GM21717 (cell line): ENCODE measurements at regions not wholly inside any gene's neighbourhood (a gene's known extent, or its start where the extent isn't known, plus 50 kb on each side); places are given as distances from the start of the nearest gene placed in this dataset.

Experiments
- ATAC-seq: cut with Tn5 transposase; IDR thresholded peaks from one replicate; pipeline ENCODE4 v1.9.1; 2021; ENCODE audit warnings: mild to moderate bottlenecking, moderate library complexity; ENCODE audit not compliant: unreplicated experiment

DNA sequence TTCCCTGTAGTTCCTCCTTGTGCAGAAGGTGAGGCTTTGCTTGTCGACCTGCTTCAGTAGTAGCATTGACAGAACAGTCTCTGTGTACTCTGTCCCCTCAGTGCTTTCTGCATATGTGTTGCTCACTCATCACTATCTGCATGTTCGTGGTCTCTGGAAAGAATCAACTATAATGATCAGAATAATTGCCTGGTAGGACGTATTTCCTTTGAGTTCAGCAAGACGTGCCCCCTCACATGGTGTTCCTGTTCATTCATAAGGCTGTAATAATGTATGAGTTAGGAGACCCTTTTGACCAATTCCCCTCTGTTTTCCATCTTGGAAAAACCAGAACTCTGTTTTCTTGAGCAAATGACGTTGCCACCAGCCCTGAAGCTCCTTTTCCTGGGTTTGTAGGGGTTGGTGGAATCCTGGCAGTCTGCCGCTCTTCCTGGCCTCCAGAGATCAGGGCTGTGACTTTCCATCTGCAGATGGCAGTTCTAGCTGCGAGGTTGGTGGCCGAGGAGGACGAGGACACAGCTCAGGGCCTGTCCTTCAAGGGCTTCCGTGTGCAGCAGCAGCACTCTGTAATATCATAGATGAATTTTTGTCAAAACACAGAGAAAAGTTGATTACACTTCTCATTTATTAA, 61.9 kb downstream of the EXOSC2 start:
- ATAC-seq, result no peak

DNA sequence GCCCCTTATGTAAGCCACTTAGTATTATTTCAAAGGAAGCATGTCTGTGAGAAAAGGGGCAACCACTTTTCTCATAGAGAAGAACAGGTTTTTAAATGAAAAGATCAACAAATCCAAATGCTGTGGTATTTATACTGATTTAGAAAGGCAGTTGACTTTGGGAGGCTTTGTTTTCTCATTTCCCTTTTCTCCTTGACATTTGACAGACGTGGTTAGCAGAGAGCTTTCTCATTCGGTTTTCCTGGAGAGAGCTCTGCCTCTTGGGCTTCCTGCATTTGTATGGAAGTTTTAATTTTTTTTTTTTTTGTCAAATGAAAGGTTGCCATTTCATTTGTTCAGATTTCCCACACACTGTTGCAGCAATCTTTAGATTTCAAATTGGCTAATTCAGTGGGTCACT, 62.5 kb downstream of the EXOSC2 start:
- no peak for ATAC-seq

- no peak for ATAC-seq
These were observed 63.0 kb downstream of the EXOSC2 start for GRCh38 chr9:130756455-130757152.

DNA sequence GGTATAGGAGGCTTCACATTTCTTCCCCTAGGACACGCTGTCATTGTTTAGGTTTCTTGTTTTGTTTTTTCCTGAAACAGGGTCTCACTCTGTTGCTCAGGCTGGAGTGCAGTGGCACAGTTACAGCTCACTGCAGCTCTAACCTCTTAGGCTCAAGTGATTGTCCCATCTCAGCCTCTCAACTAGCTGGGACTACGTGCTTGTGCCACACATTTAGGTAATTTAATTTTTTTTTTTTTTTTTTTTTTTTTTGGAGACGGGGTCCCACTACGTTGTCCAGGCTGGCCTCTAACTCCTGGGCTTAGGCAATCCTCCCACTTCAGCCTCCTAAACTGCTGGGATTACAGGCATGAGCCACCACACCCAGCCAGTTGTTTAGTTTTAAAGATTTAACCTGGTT, 66.2 kb downstream of the EXOSC2 start:
- no peak for ATAC-seq

DNA sequence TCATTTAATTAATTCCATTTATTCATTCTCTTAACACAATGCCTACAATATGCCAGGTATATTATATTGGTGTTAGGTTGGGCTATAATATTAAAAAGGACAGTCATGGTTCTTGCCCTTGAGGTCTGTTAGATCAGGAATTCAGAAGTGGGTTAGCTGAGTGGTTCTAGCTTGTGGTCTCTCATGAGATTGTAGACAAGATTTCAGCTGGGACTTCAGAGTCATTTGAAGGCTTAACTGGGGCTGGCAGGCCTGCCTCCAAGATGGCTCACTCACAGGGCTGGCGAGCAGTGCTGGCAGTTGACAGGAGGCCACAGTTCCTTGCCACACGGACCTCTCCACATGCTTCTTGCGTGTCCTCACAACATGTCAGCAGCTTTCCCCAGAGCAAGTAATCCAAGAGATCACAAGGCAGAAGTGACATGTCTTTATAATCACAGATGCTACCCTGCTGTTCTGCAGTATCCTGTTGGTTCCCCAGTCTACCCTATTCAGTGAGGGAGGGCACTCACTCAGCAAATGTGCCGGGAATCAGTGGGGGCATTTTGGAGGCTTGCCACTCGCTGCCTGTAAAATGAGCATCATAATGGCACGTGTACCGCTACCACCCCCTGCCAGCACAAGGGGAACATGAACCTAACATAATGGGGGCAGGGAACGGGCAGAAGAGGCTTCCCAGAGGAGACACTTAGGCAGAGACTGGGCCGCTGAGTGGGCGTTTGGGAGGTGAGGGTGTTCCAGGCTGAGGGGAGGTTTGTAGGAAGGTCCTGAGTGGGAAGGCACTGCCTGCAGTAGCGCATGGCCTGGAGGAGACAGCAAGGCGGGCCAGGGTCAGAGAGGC, 70.0 kb downstream of the EXOSC2 start:
- no peak for ATAC-seq

DNA sequence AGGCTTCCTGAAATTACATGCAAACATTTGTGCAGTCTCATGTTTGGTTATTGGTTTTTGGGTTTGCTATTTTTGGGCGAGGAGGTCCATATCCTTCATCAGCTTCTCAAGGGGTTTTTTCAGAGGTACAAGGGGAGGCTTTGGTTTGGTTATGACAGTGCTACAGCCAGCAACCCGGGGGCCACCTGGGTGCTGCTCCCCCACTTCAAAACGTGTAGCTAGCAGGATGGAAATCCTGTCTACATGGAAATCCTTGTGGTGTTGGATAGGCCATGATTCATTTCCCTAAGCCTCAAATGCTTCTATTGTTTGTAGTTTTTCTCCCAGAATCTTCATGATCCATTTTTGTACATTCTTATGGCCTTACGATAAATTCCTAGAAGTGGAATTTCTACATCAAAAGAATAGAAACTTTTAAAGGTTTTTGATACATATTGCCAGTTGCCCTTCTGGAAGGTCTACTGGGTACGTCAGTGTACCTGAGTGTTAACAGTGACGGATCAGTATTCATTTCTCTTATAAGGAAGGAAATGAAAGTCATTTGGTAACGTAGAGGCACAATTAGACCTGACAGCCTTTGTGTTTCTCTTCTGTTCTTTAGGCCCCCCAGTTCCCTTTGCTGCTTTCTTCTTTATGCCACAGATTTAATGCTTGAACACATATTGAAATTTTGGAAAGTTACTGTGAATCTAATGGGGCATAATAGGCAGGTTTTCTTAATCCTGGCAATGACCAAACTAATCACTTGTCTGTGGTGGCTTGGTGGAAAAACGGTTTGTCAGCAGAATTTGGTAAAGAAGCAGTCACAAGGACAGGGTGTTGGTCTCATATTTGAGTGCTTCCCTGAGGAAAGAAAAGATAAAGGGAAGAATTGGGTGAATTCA, 69.7 kb upstream of the ABL1 start:
- peak; percentile 55 for ATAC-seq

- no peak for ATAC-seq
These were observed 68.8 kb upstream of the ABL1 start for GRCh38 chr9:130766021-130766926.

DNA sequence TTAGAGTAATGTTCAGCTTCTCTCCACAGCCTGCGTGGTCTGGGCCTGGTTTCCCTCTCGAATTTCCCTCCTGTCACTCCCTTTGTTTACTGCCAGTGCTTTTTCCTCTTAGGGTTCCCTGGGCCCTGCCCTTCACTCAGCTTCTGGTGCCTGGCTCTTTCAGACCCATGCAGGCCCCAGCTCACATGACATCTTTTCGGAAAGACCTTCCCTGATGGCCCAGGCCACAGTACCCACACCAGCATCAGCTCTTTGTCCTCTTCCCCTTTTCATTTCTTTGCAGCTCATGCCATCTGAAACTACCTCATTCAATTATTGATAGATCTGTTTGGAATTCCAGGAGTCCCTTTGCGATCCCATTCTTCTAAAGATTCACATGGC, 68.1 kb upstream of the ABL1 start:
- no peak for ATAC-seq

DNA sequence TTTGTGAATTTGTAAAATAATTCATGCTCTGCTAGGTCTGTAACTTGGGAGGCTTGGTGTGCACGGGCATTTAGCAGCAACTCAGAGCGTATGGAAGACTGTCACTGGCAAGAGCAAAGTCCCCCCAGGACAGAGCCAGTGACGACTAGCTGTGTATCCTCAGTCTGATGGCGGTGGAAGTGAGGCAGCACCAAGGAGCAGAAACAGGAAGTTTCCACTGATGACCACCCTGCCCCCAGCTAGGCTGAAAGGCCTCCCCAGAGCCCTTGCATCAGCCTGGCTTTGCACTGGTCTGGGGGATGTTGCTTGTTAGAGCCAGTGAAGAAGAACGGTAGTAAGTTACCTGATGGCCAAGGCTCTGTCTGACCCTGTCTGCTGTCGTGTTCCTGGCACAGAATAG, 66.8 kb upstream of the ABL1 start:
- no peak for ATAC-seq

DNA sequence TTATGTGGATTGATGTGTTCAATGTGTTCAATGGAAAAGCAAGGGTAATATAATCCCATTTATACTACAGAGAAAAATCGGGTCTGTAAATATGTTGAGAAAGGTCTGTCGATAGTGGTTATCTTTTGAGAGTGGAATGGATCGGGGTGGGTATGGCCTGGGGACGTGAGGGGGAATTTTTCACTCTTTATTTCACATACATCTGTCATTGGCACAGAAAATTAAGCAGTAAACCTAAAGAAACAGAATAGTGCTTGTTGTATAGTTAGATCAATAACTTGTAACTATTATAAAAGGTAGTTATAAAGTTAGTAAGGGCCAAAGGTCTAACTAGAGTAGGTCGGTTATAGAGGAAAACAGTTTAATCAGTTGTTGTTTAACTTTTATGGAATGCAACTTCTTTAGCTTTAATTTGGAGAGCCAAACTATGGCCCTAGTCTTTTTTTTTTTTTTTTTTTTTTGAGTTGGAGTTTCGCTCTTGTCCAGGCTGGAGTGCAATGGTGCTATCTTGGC, 66.1 kb upstream of the ABL1 start:
- no peak for ATAC-seq

DNA sequence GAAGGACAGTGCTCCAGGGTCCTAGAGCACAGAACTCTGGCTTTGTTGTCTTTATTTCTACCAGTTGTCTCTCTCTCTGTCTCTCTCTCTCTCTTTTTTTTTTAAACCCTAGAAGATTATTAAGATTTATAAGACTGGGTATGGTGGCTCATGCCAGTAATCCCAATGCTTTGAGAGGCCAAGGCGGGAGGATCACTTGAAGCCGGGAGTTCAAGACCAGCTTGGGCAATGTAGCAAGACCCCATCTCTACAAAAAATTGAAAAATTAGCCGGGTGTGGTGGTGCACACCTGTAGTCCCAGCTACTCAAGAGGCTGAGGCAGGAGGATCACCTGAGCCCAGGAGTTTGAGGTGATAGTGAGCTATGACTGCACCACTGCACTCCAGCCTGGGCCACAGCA, 65.0 kb upstream of the ABL1 start:
- ATAC-seq, result no peak

GRCh38 chr9:130770679-130771442, 64.2 kb upstream of the ABL1 start:
- no peak for ATAC-seq

DNA sequence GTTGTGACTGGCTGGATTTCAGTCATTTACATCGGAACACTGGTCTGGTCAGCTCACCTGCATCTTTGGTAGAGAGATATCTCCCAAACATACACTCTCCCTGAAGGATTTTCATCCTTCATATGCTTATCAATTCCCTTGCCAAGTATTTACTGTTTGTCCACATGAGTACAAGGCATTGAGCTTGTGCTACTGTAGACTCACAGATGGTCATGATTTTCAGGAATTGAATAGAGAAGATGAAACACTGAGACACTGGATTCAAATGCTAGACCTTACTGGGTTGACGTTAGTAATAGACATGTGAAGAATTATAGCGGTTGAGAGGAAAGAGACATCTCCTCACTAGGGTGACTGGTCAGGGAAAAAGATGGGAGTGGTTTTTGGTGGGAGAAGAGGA, 62.9 kb upstream of the ABL1 start:
- ATAC-seq, result no peak

GRCh38 chr9:130774183-130774582, 60.9 kb upstream of the ABL1 start:
- ATAC-seq, result no peak

DNA sequence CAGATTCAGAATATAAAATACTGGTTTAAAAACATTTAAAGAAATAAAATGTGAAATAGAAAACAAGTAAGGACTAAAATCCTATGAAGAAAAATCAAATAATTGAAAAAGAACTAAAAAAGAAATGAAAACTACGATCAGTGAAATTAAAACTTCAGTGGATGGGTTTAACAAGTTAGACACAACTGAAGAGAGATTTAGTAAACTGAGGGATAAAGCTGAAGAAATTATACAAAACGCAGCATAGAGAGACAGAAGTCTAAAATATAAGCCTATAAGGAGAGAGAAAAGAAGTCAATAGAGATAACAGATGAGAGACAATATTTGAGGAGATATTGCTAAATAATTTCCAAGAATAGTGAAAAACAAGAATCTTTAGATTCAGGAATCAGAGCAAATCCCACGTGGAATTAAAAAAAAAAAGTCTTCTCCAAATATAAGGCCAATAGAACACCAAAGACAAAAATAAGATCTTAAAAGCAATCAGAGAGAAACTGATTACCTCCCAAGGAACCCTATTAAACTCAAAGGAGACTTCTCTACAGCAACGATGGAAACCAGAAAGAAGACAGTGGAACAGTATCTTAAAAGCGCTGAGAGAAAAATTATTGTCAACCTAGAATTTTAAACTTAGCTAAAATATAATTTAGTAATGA, 59.6 kb upstream of the ABL1 start:
- ATAC-seq, result no peak

DNA sequence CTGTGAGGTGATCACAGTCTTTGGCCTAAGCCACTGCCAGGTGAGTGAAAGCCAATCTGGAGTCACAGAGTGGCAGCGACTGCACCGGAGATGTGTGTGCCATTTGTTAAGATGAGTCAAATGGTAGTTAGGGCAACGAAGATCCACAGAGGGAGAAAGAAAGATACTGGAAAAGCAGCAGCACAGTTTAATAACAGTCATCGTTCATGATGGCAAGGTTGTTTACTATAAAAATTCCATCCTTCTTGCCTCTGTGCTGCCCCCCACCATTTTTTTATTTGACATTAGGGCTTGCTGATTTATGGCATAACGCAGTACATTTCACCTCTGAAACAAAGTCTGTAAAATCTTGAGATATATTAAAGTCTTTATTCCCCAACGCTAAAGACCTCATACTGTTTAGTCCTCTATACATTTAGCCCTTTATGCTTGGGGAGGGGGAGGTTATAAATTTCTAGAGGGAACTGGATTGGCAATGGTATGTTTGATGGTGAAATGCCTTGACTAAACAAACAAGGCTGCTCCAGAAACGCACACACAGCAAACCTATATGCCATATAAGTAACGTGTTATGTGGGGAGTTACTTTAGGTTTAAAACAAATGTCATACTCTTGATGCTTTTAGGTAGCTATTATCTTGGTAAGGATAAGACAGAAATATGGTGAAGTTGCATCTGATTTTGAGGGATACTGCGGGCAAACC, 55.8 kb upstream of the ABL1 start:
- ATAC-seq, result no peak

GRCh38 chr9:130780415-130780814, 54.6 kb upstream of the ABL1 start:
- no peak for ATAC-seq
